ENCODE measurements at regions not wholly inside any gene's neighbourhood (a gene's known extent, or its start where the extent isn't known, plus 50 kb on each side); places are given as distances from the start of the nearest gene placed in this dataset.

- TF ChIP-seq TCF4 (CRISPR knock-in tag; IDR thresholded peaks at IDR 0.05; ENCODE audit: borderline replicate concordance): no peak
- no peak for TF ChIP-seq ZFP30 (CRISPR knock-in tag; IDR thresholded peaks at IDR 0.05)
- no peak for TF ChIP-seq OSR1 (CRISPR knock-in tag; IDR thresholded peaks at IDR 0.05)
- TF ChIP-seq, protein P1, sequence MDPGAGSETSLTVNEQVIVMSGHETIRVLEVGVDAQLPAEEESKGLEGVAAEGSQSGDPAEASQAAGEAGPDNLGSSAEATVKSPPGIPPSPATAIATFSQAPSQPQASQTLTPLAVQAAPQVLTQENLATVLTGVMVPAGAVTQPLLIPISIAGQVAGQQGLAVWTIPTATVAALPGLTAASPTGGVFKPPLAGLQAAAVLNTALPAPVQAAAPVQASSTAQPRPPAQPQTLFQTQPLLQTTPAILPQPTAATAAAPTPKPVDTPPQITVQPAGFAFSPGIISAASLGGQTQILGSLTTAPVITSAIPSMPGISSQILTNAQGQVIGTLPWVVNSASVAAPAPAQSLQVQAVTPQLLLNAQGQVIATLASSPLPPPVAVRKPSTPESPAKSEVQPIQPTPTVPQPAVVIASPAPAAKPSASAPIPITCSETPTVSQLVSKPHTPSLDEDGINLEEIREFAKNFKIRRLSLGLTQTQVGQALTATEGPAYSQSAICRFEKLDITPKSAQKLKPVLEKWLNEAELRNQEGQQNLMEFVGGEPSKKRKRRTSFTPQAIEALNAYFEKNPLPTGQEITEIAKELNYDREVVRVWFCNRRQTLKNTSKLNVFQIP (CRISPR knock-in tag; IDR thresholded peaks at IDR 0.05; ENCODE audit: borderline replicate concordance, low read depth): no peak
- TF ChIP-seq ZNF70 (CRISPR knock-in tag; IDR thresholded peaks at IDR 0.05): no peak
- TF ChIP-seq PATZ1 (CRISPR knock-in tag; IDR thresholded peaks at IDR 0.05; ENCODE audit: borderline replicate concordance): no peak
- TF ChIP-seq ESRRG (CRISPR knock-in tag; IDR thresholded peaks at IDR 0.05): no peak
- TF ChIP-seq ARNTL (CRISPR knock-in tag; IDR thresholded peaks at IDR 0.05; ENCODE audit: borderline replicate concordance, low read depth): no peak
- TF ChIP-seq SNAI2 (CRISPR knock-in tag; IDR thresholded peaks at IDR 0.05): no peak
- no peak for TF ChIP-seq TOX (CRISPR knock-in tag; IDR thresholded peaks at IDR 0.05; ENCODE audit: borderline replicate concordance)
- TF ChIP-seq ZNF565 (CRISPR knock-in tag; conservative IDR thresholded peaks at IDR 0.05; ENCODE audit: low read depth): no peak
- TF ChIP-seq, protein P2, sequence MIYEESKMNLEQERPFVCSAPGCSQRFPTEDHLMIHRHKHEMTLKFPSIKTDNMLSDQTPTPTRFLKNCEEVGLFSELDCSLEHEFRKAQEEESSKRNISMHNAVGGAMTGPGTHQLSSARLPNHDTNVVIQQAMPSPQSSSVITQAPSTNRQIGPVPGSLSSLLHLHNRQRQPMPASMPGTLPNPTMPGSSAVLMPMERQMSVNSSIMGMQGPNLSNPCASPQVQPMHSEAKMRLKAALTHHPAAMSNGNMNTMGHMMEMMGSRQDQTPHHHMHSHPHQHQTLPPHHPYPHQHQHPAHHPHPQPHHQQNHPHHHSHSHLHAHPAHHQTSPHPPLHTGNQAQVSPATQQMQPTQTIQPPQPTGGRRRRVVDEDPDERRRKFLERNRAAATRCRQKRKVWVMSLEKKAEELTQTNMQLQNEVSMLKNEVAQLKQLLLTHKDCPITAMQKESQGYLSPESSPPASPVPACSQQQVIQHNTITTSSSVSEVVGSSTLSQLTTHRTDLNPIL (CRISPR knock-in tag; IDR thresholded peaks at IDR 0.05; ENCODE audit: low read depth): no peak
- TF ChIP-seq CSRNP3 (CRISPR knock-in tag; IDR thresholded peaks at IDR 0.05): no peak
Measured at GRCh38 chr2:105168543-105168942, 73.0 kb upstream of the GPR45 start.
